GM12875 (cell line): ENCODE measurements at regions not wholly inside any gene's neighbourhood (a gene's known extent, or its start where the extent isn't known, plus 50 kb on each side); places are given as distances from the start of the nearest gene placed in this dataset.

Experiments used
- H3K4me3 ChIP-seq: one replicate; pipeline ENCODE4 v1.5.1; 2011; ENCODE audit warnings: low read depth, low read length, control low read depth
- CTCF ChIP-seq: IDR thresholded peaks from 2 replicates; pipeline ENCODE4 v1.5.1; 2011; ENCODE audit warnings: low read depth, mild to moderate bottlenecking, control low read depth, inconsistent platforms, low read length, moderate library complexity, borderline replicate concordance; ENCODE audit not compliant: insufficient read depth

- TF ChIP-seq CTCF = no peak
- no peak overlapping the region for H3K4me3 ChIP-seq
Observed at GRCh38 chr1:69223156-69223555, 344.6 kb upstream of the LRRC7 start.

GRCh38 chr1:69228501-69228900 is 339.2 kb upstream of the LRRC7 start:
- no peak overlapping the region for H3K4me3 ChIP-seq
- no peak for TF ChIP-seq CTCF

GRCh38 chr1:69230208-69230607 is 337.5 kb upstream of the LRRC7 start:
- H3K4me3 ChIP-seq = no peak overlapping the region
- no peak for TF ChIP-seq CTCF

GRCh38 chr1:69233463-69233862 is 334.3 kb upstream of the LRRC7 start:
- H3K4me3 ChIP-seq = no peak overlapping the region
- no peak for TF ChIP-seq CTCF

DNA sequence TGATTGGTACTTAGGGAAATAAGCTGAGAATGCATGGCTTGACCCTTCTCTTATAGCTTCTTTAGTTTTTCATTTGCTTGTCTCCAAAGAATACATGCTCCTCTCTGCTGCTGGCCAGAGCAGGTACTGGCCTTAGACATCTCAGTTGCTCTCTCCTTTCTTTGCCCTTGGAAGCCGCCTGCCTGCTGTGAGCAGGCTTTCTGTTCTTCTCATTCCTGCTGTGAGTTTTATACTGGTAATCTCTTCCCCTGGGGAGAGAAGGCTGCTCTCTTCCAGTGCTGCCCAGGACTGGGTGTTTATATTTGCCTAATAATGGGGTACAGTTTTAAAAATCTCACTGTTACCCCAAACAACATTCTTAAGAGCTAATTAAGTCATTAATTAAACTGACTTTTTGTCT is 323.5 kb upstream of the LRRC7 start:
- no peak overlapping the region for H3K4me3 ChIP-seq
- no peak for TF ChIP-seq CTCF

GRCh38 chr1:69246109-69246508 is 321.6 kb upstream of the LRRC7 start:
- no peak overlapping the region for H3K4me3 ChIP-seq
- TF ChIP-seq CTCF = no peak

- H3K4me3 ChIP-seq = no peak overlapping the region
- no peak for TF ChIP-seq CTCF
Observed at GRCh38 chr1:69246710-69247109, 321.0 kb upstream of the LRRC7 start.
